PC-9 (cell line): ENCODE measurements at regions not wholly inside any gene's neighbourhood (a gene's known extent, or its start where the extent isn't known, plus 50 kb on each side); places are given as distances from the start of the nearest gene placed in this dataset.

Source experiments
- BruUV-seq: library from RNA; stranded (reverse); fragments of 400-500 nt; replicated peaks from 2 replicates; lab custom pipeline; 2021; lab: Mats Ljungman, UMichigan
- CTCF ChIA-PET: fragments of 300-600 bp; sonication (Branson Sonifier 250); formaldehyde crosslinking; loops from one replicate; lab custom pipeline; 2022; ENCODE audit warnings: antibody characterized with exemption; lab: Charles Lee
- POLR2A ChIA-PET: fragments of 300-600 bp; sonication (Branson Sonifier 250); formaldehyde crosslinking; loops from one replicate; lab custom pipeline; 2022; ENCODE audit warnings: antibody characterized with exemption; ENCODE audit not compliant: unreplicated experiment; lab: Charles Lee
- DNase-seq, 2 experiments: peaks; one replicate each; pipeline versions ENCODE4 v3.0.0 to v3.0.0-alpha.2; 2015 to 2022; ENCODE audit warnings: mixed read lengths in 1 of 2
- H2AFZ ChIP-seq: fragments of 200-600 bp; sonication (generic); 2 replicates; pipeline ENCODE4 v1.8.1; 2017; ENCODE audit warnings: antibody characterized with exemption
- H3F3A ChIP-seq: fragments of 200-600 bp; sonication (generic); 2 replicates; pipeline ENCODE4 v1.8.1; 2017; ENCODE audit warnings: antibody characterized with exemption, mild to moderate bottlenecking, low read depth; ENCODE audit not compliant: insufficient read depth
- H3K27ac ChIP-seq: fragments of 200-600 bp; sonication (generic); 2 replicates; pipeline ENCODE4 v1.6.1; 2016; ENCODE audit warnings: mixed run types
- H3K27me3 ChIP-seq: fragments of 200-600 bp; sonication (generic); 2 replicates; pipeline ENCODE4 v1.6.1; 2016; ENCODE audit warnings: low read depth, mixed run types; ENCODE audit not compliant: insufficient read depth
- H3K36me3 ChIP-seq: fragments of 200-600 bp; sonication (generic); 2 replicates; pipeline ENCODE4 v1.6.1; 2016; ENCODE audit warnings: low read depth, mixed run types
- H3K4me1 ChIP-seq: fragments of 200-600 bp; sonication (generic); replicated peaks from 2 replicates; pipeline ENCODE4 v1.6.1; 2016; ENCODE audit warnings: mixed run types; ENCODE audit not compliant: insufficient read depth
- H3K4me2 ChIP-seq: fragments of 200-600 bp; sonication (generic); 2 replicates; pipeline ENCODE4 v1.6.1; 2017; ENCODE audit warnings: mixed run types
- H3K4me3 ChIP-seq: fragments of 200-600 bp; sonication (generic); 2 replicates; pipeline ENCODE4 v1.6.1; 2016; ENCODE audit warnings: mixed run types
- H3K79me2 ChIP-seq: fragments of 200-600 bp; sonication (generic); 2 replicates; pipeline ENCODE4 v1.6.1; 2017; ENCODE audit warnings: low read depth, mixed run types
- H3K9me2 ChIP-seq: fragments of 200-600 bp; sonication (generic); 2 replicates; pipeline ENCODE4 v1.8.1; 2017; ENCODE audit warnings: mild to moderate bottlenecking; ENCODE audit not compliant: insufficient read depth
- H3K9me3 ChIP-seq: fragments of 200-600 bp; sonication (generic); 2 replicates; pipeline ENCODE4 v1.8.1; 2016; ENCODE audit warnings: low read depth; ENCODE audit not compliant: insufficient read depth
- H4K20me1 ChIP-seq: fragments of 200-600 bp; sonication (generic); 2 replicates; pipeline ENCODE4 v1.8.1; 2017; ENCODE audit not compliant: insufficient read depth
- EZH2 ChIP-seq: fragments of 200-600 bp; sonication (generic); IDR thresholded peaks from 2 replicates; pipeline ENCODE4 v1.8.0; 2017; ENCODE audit warnings: antibody characterized with exemption, low read depth
- intact Hi-C: fragments of 100-400 bp; cut with micrococcal nuclease; formaldehyde crosslinking; loops from one replicate; pipeline ENCODE4 v1.10.0; 2022; ENCODE audit not compliant: unreplicated experiment
- TF ChIP-seq, protein P1 (sequence below): fragments of 200-600 bp; sonication (generic); conservative IDR thresholded peaks from 2 replicates; pipeline ENCODE4 v1.6.1; 2017; ENCODE audit warnings: mixed run types, antibody characterized with exemption, mild to moderate bottlenecking, moderate library complexity

DNA sequence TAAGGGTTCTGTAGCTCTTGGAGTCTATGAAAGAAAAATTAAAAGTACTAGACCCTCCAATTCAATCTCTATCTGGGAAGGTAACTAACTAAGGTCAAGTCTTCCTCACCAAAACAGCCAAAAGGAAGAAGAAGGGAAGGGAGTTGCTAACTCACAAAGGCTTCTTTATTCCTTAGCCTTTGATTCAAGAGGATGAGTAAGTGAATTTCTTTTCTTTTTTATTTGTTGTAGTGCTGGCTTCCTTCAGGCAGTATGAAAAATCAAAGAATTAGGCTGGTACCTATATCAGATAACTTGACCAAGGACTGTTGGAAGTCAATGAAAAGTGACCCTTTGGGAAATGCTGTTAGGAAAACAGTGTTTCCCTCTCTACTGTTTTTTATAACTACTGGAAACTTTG lies 144.4 kb upstream of the NRIP1 start:
- no peak overlapping the region for H3K4me3 ChIP-seq
- H3K27ac ChIP-seq, result peak overlapping the region; percentile 83
- peaks cover 48% of the 10 kb centered on the region for H3K4me1 ChIP-seq
- ChIA-PET CTCF (no interaction called here), POLR2A (interaction anchor here (0.7 kb wide), 1 partner anchor 169 kb away, joined by 3 read pairs; no protein-coding TSS in a partner anchor)
- intact Hi-C loops, result no loop called here
- H2AFZ ChIP-seq, result no peak overlapping the region
- no peaks in the 10 kb centered on the region for H3K27me3 ChIP-seq
- H3K36me3 ChIP-seq, result no peaks in the 10 kb centered on the region
- no TSS peak for BruUV-seq
- no peak for DNase-seq
- H3K79me2 ChIP-seq, result no peaks in the 10 kb centered on the region
- no peaks in the 10 kb centered on the region for H3K9me2 ChIP-seq
- H3F3A ChIP-seq, result peaks cover 23% of the 10 kb centered on the region; the same call in 1 of the 2 replicates
- H4K20me1 ChIP-seq, result no peaks in the 10 kb centered on the region
- no peak for TF ChIP-seq EZH2
- TF ChIP-seq, protein P1, sequence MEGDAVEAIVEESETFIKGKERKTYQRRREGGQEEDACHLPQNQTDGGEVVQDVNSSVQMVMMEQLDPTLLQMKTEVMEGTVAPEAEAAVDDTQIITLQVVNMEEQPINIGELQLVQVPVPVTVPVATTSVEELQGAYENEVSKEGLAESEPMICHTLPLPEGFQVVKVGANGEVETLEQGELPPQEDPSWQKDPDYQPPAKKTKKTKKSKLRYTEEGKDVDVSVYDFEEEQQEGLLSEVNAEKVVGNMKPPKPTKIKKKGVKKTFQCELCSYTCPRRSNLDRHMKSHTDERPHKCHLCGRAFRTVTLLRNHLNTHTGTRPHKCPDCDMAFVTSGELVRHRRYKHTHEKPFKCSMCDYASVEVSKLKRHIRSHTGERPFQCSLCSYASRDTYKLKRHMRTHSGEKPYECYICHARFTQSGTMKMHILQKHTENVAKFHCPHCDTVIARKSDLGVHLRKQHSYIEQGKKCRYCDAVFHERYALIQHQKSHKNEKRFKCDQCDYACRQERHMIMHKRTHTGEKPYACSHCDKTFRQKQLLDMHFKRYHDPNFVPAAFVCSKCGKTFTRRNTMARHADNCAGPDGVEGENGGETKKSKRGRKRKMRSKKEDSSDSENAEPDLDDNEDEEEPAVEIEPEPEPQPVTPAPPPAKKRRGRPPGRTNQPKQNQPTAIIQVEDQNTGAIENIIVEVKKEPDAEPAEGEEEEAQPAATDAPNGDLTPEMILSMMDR, result no peak
- H3K9me3 ChIP-seq, result 0 out of 2 replicates have a peak, but pooled peaks cover 6% of the 10 kb centered on the region
- H3K4me2 ChIP-seq, result peak overlapping the region; percentile 63

DNA sequence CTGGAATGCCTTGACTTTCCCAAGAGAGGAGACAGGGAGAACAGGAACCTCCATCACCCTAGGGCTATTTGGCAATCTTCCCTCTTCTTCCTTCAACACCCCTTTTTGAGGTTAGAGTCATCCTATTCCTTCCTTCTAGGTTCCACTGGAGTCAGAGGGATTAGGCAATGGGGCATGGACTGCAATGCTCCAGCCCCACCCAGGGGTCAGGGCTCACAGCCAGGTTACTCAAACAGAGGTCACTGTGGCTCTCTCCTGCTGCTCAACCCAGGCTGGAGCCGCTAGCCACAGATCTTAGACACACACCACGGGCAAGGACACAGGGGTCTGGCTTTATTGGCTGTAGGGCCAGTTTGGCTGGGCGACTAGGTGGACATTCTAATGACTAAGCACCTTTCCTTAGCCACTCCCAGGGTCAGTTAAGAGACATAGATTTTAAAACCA lies 145.5 kb upstream of the NRIP1 start:
- H3K36me3 ChIP-seq, result no peaks in the 10 kb centered on the region
- 0 out of 2 replicates have a peak overlapping the region, but pooled peaks have one; percentile 26 for H3K4me3 ChIP-seq
- peaks cover 44% of the 10 kb centered on the region for H3K4me1 ChIP-seq
- TF ChIP-seq, protein P1, result no peak
- ChIA-PET CTCF (no interaction called here), POLR2A (interaction anchor here (0.5 to 0.7 kb wide), 2 partner anchors 15 to 334 kb away, joined by 4 to 7 read pairs; no protein-coding TSS in a partner anchor)
- 0 out of 2 replicates have a peak, but pooled peaks cover 6% of the 10 kb centered on the region for H3K9me3 ChIP-seq
- H3K4me2 ChIP-seq, result peak overlapping the region; percentile 63
- no peaks in the 10 kb centered on the region for H3K27me3 ChIP-seq
- no peaks in the 10 kb centered on the region for H3K79me2 ChIP-seq
- no peaks in the 10 kb centered on the region for H3K9me2 ChIP-seq
- H3F3A ChIP-seq, result peaks cover 23% of the 10 kb centered on the region; the same call in 1 of the 2 replicates
- H4K20me1 ChIP-seq, result no peaks in the 10 kb centered on the region
- peak; percentile 90 to 95 for DNase-seq
- BruUV-seq, result no TSS peak
- intact Hi-C loops, result loop anchor here (2.0 kb wide), 4 partner anchors 83 to 293 kb away; partner anchors contain the start of gene NRIP1
- peak overlapping the region; percentile 83 for H3K27ac ChIP-seq
- no peak overlapping the region for H2AFZ ChIP-seq

DNA sequence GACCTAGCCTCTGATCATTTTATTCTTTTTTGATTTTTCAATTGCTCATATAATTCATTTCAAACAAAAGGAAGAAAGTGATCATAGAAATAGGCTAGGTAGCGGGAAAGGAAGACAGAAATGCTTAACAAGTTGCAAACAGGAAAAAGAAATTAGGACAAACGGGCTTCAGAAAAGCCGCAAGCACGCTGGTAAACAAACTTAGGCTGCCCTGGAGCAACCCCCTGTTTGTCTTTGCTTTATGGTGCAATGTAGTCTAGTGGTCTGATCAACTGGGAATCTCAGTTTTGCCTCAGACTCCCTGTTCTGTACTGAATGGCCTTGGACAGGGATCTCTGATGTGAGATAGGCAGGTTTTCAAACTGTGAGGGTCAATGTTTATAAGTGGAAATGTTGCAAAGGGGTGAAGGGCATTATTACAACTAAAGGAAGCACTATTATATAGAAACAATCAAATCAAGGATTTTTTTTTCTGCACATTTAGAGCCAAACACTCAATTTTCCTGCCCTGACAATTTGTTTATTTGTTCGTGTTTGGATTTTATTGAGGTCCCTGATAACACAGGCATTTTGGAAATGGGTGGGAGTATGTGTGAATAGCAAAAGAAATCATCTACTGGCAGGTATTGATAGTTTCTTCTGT lies 146.8 kb upstream of the NRIP1 start:
- Histone ChIP-seq H4K20me1 (no peaks in the 10 kb centered on the region), H3K4me1 (peaks cover 44% of the 10 kb centered on the region), H3K36me3 (no peaks in the 10 kb centered on the region), H3K9me2 (no peaks in the 10 kb centered on the region), H3F3A (peaks cover 23% of the 10 kb centered on the region; the same call in 1 of the 2 replicates), H3K27me3 (no peaks in the 10 kb centered on the region), H2AFZ (no peak overlapping the region), H3K27ac (peak overlapping the region; percentile 83), H3K4me2 (peak overlapping the region; percentile 63), H3K9me3 (0 out of 2 replicates have a peak, but pooled peaks cover 6% of the 10 kb centered on the region), H3K4me3 (no peak overlapping the region), H3K79me2 (no peaks in the 10 kb centered on the region)
- DNase-seq, result no peak
- ChIA-PET POLR2A (no interaction called here), CTCF (no interaction called here)
- TF ChIP-seq, protein P1, result no peak
- TF ChIP-seq EZH2, result no peak
- intact Hi-C loops, result loop anchor here (2.0 kb wide), 4 partner anchors 81 to 295 kb away; partner anchors contain the start of gene NRIP1
- no TSS peak for BruUV-seq
